CD4-positive, alpha-beta T cell treated with Interleukin-2 at 100 ng/mL for 4 hours (primary cell): ENCODE measurements at regions not wholly inside any gene's neighbourhood (a gene's known extent, or its start where the extent isn't known, plus 50 kb on each side); places are given as distances from the start of the nearest gene placed in this dataset.

Source experiments
- DNase-seq: peaks from one replicate; pipeline ENCODE4 v3.0.0-alpha.2; 2020; ENCODE audit warnings: low spot score

GRCh38 chr2:155770516-155770915, 562.0 kb downstream of the NR4A2 start:
- DNase-seq, result no peak

GRCh38 chr2:155766342-155767115, 566.0 kb downstream of the NR4A2 start:
- DNase-seq, result no peak

GRCh38 chr2:155755481-155755880, 577.0 kb downstream of the NR4A2 start:
- no peak for DNase-seq

GRCh38 chr2:155748131-155748530, 584.4 kb downstream of the NR4A2 start:
- no peak for DNase-seq

- DNase-seq, result no peak
Measured at GRCh38 chr2:155747531-155747930, 585.0 kb downstream of the NR4A2 start.

GRCh38 chr2:155733091-155733853, 599.2 kb downstream of the NR4A2 start:
- DNase-seq, result no peak

GRCh38 chr2:155730804-155731203, 601.7 kb downstream of the NR4A2 start:
- no peak for DNase-seq

GRCh38 chr2:155727187-155727895, 605.2 kb downstream of the NR4A2 start:
- no peak for DNase-seq

- no peak for DNase-seq
Measured at GRCh38 chr2:155722290-155722689, 610.2 kb downstream of the NR4A2 start.

- DNase-seq, result no peak
Measured at GRCh38 chr2:155715705-155716104, 616.8 kb downstream of the NR4A2 start.

- DNase-seq, result no peak
Measured at GRCh38 chr2:155714983-155715382, 617.5 kb downstream of the NR4A2 start.

- no peak for DNase-seq
Measured at GRCh38 chr2:155708071-155708470, 624.5 kb downstream of the NR4A2 start.

- DNase-seq, result no peak
Measured at GRCh38 chr2:155703917-155704316, 628.6 kb downstream of the NR4A2 start.

GRCh38 chr2:155703048-155703447, 629.5 kb downstream of the NR4A2 start:
- DNase-seq, result no peak

- no peak for DNase-seq
Measured at GRCh38 chr2:155701721-155702120, 630.8 kb downstream of the NR4A2 start.

- DNase-seq, result no peak
Measured at GRCh38 chr2:155696571-155696970, 636.0 kb downstream of the NR4A2 start.

- DNase-seq, result no peak
Measured at GRCh38 chr2:155695505-155695904, 637.0 kb downstream of the NR4A2 start.

GRCh38 chr2:155692856-155693255, 639.7 kb downstream of the NR4A2 start:
- DNase-seq, result no peak

GRCh38 chr2:155692106-155692505, 640.4 kb downstream of the NR4A2 start:
- no peak for DNase-seq

GRCh38 chr2:155690785-155691184, 641.7 kb downstream of the NR4A2 start:
- DNase-seq, result no peak

- no peak for DNase-seq
Measured at GRCh38 chr2:155689791-155690190, 642.7 kb downstream of the NR4A2 start.

- no peak for DNase-seq
Measured at GRCh38 chr2:155687181-155687580, 645.3 kb downstream of the NR4A2 start.

GRCh38 chr2:155679647-155680046, 652.9 kb downstream of the NR4A2 start:
- no peak for DNase-seq
